GM23338 (cell line): ENCODE measurements at regions not wholly inside any gene's neighbourhood (a gene's known extent, or its start where the extent isn't known, plus 50 kb on each side); places are given as distances from the start of the nearest gene placed in this dataset.

Experiments
- CREB1 ChIP-seq: fragments of 250-450 bp; sonication (Bioruptor Pico); IDR thresholded peaks from 2 replicates; pipeline ENCODE4 v1.5.0; 2020; ENCODE audit warnings: low read depth, mild to moderate bottlenecking, moderate library complexity
- EZH2 ChIP-seq: fragments of 200-600 bp; sonication (generic); IDR thresholded peaks from one replicate; pipeline ENCODE4 v1.8.0; 2017; ENCODE audit warnings: antibody characterized with exemption, mild to moderate bottlenecking, low read depth; ENCODE audit not compliant: unreplicated experiment
- EZH2phosphoT487 ChIP-seq: fragments of 200-600 bp; sonication (generic); IDR thresholded peaks from one replicate; pipeline ENCODE4 v1.8.1; 2018; ENCODE audit warnings: antibody characterized with exemption; ENCODE audit not compliant: unreplicated experiment
- POLR2AphosphoS5 ChIP-seq: IDR thresholded peaks from 2 replicates; pipeline ENCODE4 v1.6.1; 2016; ENCODE audit warnings: antibody characterized with exemption, low read depth
- ZNF331 ChIP-seq: fragments of 250-450 bp; sonication (Bioruptor Pico); IDR thresholded peaks from 2 replicates; pipeline ENCODE4 v1.5.0; 2020; ENCODE audit warnings: low read depth, mild to moderate bottlenecking, moderate library complexity
- TF ChIP-seq, protein P1 (sequence below), 2 experiments: fragments of 200-600 bp in 1 of 2; sonication (generic) in 1 of 2; conservative IDR thresholded peaks; 2 replicates each; pipeline versions ENCODE4 v1.5.1 to v1.6.1; 2016 to 2017; ENCODE audit warnings: antibody characterized with exemption in 2 of 2, low read depth in 2 of 2, mild to moderate bottlenecking in 2 of 2, moderate library complexity in 1 of 2
- TF ChIP-seq, protein P2 (sequence below): IDR thresholded peaks from one replicate; pipeline ENCODE4 v1.6.1; 2018; ENCODE audit warnings: antibody characterized with exemption; ENCODE audit not compliant: unreplicated experiment

DNA sequence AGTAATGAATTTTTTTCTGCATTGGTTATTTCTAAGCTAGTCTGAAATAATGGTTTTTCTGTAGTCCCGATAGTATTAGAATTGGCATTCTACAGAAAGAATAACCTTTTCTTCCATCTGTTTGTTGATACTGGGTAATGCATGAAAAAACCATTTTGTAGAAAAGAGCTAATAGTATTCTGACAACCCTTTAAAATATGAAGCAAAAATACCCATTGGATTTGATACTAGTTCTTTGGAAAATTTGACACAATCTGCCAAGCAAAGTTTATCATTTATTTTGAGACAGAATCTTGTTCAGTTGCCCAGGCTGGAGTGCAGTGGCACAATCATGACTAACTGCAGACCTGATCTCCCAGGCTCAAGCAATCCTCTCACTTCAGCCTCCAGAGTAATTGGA, 366.8 kb upstream of the MON1B start:
- TF ChIP-seq, protein P1, sequence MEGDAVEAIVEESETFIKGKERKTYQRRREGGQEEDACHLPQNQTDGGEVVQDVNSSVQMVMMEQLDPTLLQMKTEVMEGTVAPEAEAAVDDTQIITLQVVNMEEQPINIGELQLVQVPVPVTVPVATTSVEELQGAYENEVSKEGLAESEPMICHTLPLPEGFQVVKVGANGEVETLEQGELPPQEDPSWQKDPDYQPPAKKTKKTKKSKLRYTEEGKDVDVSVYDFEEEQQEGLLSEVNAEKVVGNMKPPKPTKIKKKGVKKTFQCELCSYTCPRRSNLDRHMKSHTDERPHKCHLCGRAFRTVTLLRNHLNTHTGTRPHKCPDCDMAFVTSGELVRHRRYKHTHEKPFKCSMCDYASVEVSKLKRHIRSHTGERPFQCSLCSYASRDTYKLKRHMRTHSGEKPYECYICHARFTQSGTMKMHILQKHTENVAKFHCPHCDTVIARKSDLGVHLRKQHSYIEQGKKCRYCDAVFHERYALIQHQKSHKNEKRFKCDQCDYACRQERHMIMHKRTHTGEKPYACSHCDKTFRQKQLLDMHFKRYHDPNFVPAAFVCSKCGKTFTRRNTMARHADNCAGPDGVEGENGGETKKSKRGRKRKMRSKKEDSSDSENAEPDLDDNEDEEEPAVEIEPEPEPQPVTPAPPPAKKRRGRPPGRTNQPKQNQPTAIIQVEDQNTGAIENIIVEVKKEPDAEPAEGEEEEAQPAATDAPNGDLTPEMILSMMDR (conservative IDR thresholded peaks at IDR 0.05; ENCODE audit: low read depth in 2 of 2): no peak
- TF ChIP-seq POLR2AphosphoS5: no peak
- TF ChIP-seq EZH2phosphoT487: no peak
- no peak for TF ChIP-seq EZH2
- TF ChIP-seq ZNF331 (CRISPR knock-in tag): no peak
- TF ChIP-seq, protein P2, sequence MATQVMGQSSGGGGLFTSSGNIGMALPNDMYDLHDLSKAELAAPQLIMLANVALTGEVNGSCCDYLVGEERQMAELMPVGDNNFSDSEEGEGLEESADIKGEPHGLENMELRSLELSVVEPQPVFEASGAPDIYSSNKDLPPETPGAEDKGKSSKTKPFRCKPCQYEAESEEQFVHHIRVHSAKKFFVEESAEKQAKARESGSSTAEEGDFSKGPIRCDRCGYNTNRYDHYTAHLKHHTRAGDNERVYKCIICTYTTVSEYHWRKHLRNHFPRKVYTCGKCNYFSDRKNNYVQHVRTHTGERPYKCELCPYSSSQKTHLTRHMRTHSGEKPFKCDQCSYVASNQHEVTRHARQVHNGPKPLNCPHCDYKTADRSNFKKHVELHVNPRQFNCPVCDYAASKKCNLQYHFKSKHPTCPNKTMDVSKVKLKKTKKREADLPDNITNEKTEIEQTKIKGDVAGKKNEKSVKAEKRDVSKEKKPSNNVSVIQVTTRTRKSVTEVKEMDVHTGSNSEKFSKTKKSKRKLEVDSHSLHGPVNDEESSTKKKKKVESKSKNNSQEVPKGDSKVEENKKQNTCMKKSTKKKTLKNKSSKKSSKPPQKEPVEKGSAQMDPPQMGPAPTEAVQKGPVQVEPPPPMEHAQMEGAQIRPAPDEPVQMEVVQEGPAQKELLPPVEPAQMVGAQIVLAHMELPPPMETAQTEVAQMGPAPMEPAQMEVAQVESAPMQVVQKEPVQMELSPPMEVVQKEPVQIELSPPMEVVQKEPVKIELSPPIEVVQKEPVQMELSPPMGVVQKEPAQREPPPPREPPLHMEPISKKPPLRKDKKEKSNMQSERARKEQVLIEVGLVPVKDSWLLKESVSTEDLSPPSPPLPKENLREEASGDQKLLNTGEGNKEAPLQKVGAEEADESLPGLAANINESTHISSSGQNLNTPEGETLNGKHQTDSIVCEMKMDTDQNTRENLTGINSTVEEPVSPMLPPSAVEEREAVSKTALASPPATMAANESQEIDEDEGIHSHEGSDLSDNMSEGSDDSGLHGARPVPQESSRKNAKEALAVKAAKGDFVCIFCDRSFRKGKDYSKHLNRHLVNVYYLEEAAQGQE: no peak
- TF ChIP-seq CREB1 (CRISPR knock-in tag): no peak
